H9 (cell line): ENCODE measurements at regions not wholly inside any gene's neighbourhood (a gene's known extent, or its start where the extent isn't known, plus 50 kb on each side); places are given as distances from the start of the nearest gene placed in this dataset.

Source experiments
- DNase-seq: peaks from one replicate; pipeline ENCODE4 v3.0.0-alpha.2; 2017
- H2AFZ ChIP-seq: one replicate; pipeline ENCODE4 v1.6.1; 2013; ENCODE audit warnings: mild to moderate bottlenecking, low read length, control low read depth, moderate library complexity
- H2AK5ac ChIP-seq: 2 replicates; pipeline ENCODE4 v1.6.1; 2013; ENCODE audit warnings: low read length, control low read depth, mixed read lengths; ENCODE audit not compliant: insufficient read length
- H2BK120ac ChIP-seq: one replicate; pipeline ENCODE4 v1.6.1; 2013; ENCODE audit warnings: low read depth, mild to moderate bottlenecking, low read length, control low read depth, inconsistent platforms; ENCODE audit not compliant: poor library complexity, severe bottlenecking
- H2BK12ac ChIP-seq: 2 replicates; pipeline ENCODE4 v1.6.1; 2013; ENCODE audit warnings: low read length, control low read depth, mixed read lengths, low read depth; ENCODE audit not compliant: insufficient read length
- H2BK15ac ChIP-seq: 2 replicates; pipeline ENCODE4 v1.6.1; 2013; ENCODE audit warnings: low read depth, low read length, control low read depth
- H2BK20ac ChIP-seq: one replicate; pipeline ENCODE4 v1.6.1; 2013; ENCODE audit warnings: low read depth, mild to moderate bottlenecking, low read length, control low read depth, inconsistent platforms; ENCODE audit not compliant: poor library complexity, severe bottlenecking
- H2BK5ac ChIP-seq: 2 replicates; pipeline ENCODE4 v1.6.1; 2013; ENCODE audit warnings: low read length, control low read depth, mixed read lengths; ENCODE audit not compliant: insufficient read length
- H3K14ac ChIP-seq: 2 replicates; pipeline ENCODE4 v1.6.1; 2013; ENCODE audit warnings: low read length, control low read depth; ENCODE audit not compliant: insufficient read depth
- H3K18ac ChIP-seq: 2 replicates; pipeline ENCODE4 v1.6.1; 2013; ENCODE audit warnings: low read depth, mild to moderate bottlenecking, mixed read lengths, low read length, control low read depth; ENCODE audit not compliant: insufficient read length
- H3K23ac ChIP-seq: 2 replicates; pipeline ENCODE4 v1.6.1; 2013; ENCODE audit warnings: low read length, control low read depth, mixed read lengths, low read depth; ENCODE audit not compliant: insufficient read length
- H3K23me2 ChIP-seq: 2 replicates; pipeline ENCODE4 v1.6.1; 2013; ENCODE audit warnings: low read depth, mild to moderate bottlenecking, mixed read lengths, low read length, control low read depth; ENCODE audit not compliant: insufficient read length, poor library complexity, severe bottlenecking
- H3K27ac ChIP-seq: 2 replicates; pipeline ENCODE4 v1.5.1; 2013; ENCODE audit warnings: low read length, control low read depth, mixed read lengths, low read depth; ENCODE audit not compliant: insufficient read length
- H3K27me3 ChIP-seq: 2 replicates; pipeline ENCODE4 v1.6.1; 2013; ENCODE audit warnings: low read length, control low read depth, inconsistent platforms; ENCODE audit not compliant: insufficient read depth
- H3K4ac ChIP-seq: 2 replicates; pipeline ENCODE4 v1.6.1; 2013; ENCODE audit warnings: low read depth, mild to moderate bottlenecking, control low read depth, inconsistent platforms, low read length, moderate library complexity
- H3K4me1 ChIP-seq: 2 replicates; pipeline ENCODE4 v1.6.1; 2013; ENCODE audit warnings: low read length, control low read depth, inconsistent platforms; ENCODE audit not compliant: insufficient read depth
- H3K4me2 ChIP-seq: 2 replicates; pipeline ENCODE4 v1.6.1; 2013; ENCODE audit warnings: low read length, control low read depth, mixed read lengths; ENCODE audit not compliant: insufficient read length, insufficient read depth
- H3K56ac ChIP-seq: 2 replicates; pipeline ENCODE4 v1.6.1; 2013; ENCODE audit warnings: low read depth, mild to moderate bottlenecking, mixed read lengths, low read length, control low read depth; ENCODE audit not compliant: insufficient read length
- H3K79me1 ChIP-seq: 2 replicates; pipeline ENCODE4 v1.6.1; 2013; ENCODE audit warnings: low read depth, mild to moderate bottlenecking, moderate library complexity, low read length, control low read depth, inconsistent platforms; ENCODE audit not compliant: insufficient read depth, poor library complexity, severe bottlenecking
- H3K79me2 ChIP-seq: 2 replicates; pipeline ENCODE4 v1.6.1; 2013; ENCODE audit warnings: low read length, control low read depth, inconsistent platforms; ENCODE audit not compliant: insufficient read depth
- H3K9ac ChIP-seq: 2 replicates; pipeline ENCODE4 v1.6.1; 2013; ENCODE audit warnings: low read length, control low read depth, mixed read lengths; ENCODE audit not compliant: insufficient read length; ENCODE audit errors: extremely low read depth
- H3K9me3 ChIP-seq: one replicate; pipeline ENCODE4 v1.6.1; 2013; ENCODE audit warnings: low read depth, low read length, inconsistent platforms; ENCODE audit not compliant: control insufficient read depth
- H3T11ph ChIP-seq: one replicate; pipeline ENCODE4 v1.6.1; 2013; ENCODE audit warnings: mild to moderate bottlenecking, low read length, control low read depth, inconsistent platforms
- H4K20me1 ChIP-seq: one replicate; pipeline ENCODE4 v1.6.1; 2013; ENCODE audit not compliant: control insufficient read depth, insufficient read length, insufficient read depth
- H4K5ac ChIP-seq: 2 replicates; pipeline ENCODE4 v1.6.1; 2013; ENCODE audit warnings: low read depth, mild to moderate bottlenecking, mixed read lengths, low read length, control low read depth; ENCODE audit not compliant: insufficient read length
- H4K8ac ChIP-seq: replicated peaks from 2 replicates; pipeline ENCODE4 v1.6.1; 2013; ENCODE audit warnings: low read length, control low read depth, mixed read lengths, low read depth; ENCODE audit not compliant: insufficient read length
- H4K91ac ChIP-seq: 2 replicates; pipeline ENCODE4 v1.6.1; 2013; ENCODE audit warnings: low read depth, mild to moderate bottlenecking, moderate library complexity, mixed read lengths, low read length, control low read depth; ENCODE audit not compliant: insufficient read length
- H3K27ac Mint-ChIP-seq, 3 experiments: 2 replicates in 2 of 3; 3 replicates in 1 of 3; pipeline ENCODE4 v1.8.0; 2020 to 2021; ENCODE audit warnings: mixed read lengths in 3 of 3, mild to moderate bottlenecking in 1 of 3, moderate library complexity in 1 of 3
- H3K27me3 Mint-ChIP-seq: 2 replicates; pipeline ENCODE4 v1.8.0; 2021; ENCODE audit warnings: low read depth, mild to moderate bottlenecking, moderate library complexity, mixed read lengths
- H3K36me3 Mint-ChIP-seq, 3 experiments: 2 replicates in 2 of 3; 3 replicates in 1 of 3; pipeline ENCODE4 v1.8.0; 2020 to 2021; ENCODE audit warnings: low read depth in 3 of 3, mixed read lengths in 3 of 3; ENCODE audit not compliant: insufficient read depth in 1 of 3
- H3K4me1 Mint-ChIP-seq, 2 experiments: 2 replicates each; pipeline ENCODE4 v1.8.0; 2020; ENCODE audit warnings: mixed read lengths in 2 of 2
- H3K4me3 Mint-ChIP-seq, 2 experiments: 2 replicates in 1 of 2; 3 replicates in 1 of 2; pipeline ENCODE4 v1.8.0; 2020 to 2021; ENCODE audit warnings: mild to moderate bottlenecking in 2 of 2, mixed read lengths in 2 of 2, moderate library complexity in 1 of 2
- H3K9me3 Mint-ChIP-seq, 2 experiments: 2 replicates in 1 of 2; 3 replicates in 1 of 2; pipeline ENCODE4 v1.8.0; 2020; ENCODE audit warnings: mild to moderate bottlenecking in 2 of 2, mixed read lengths in 2 of 2, moderate library complexity in 1 of 2
- CTCF ChIP-seq: fragments of 200-600 bp; sonication (generic); conservative IDR thresholded peaks from 3 replicates; pipeline ENCODE4 v1.8.0; 2021; ENCODE audit warnings: antibody characterized with exemption, mild to moderate bottlenecking
- WGBS: extraction: QIAGEN DNeasy Blood & Tissue Kit; methylation state at CpG from one replicate; pipeline ENCODE4 v1.1.7; 2013; ENCODE audit warnings: missing lambda C conversion rate, low lambda C conversion rate, mixed read lengths; ENCODE audit not compliant: insufficient read length; ENCODE audit errors: extremely low coverage; 5-methylcytosine and 5-hydroxymethylcytosine counted together

- no peak overlapping the region for H3K27ac ChIP-seq
- no peak overlapping the region for H4K8ac ChIP-seq
- no peak overlapping the region for H2BK5ac ChIP-seq
- no peak overlapping the region for H3K18ac ChIP-seq
- H3T11ph ChIP-seq = no peak overlapping the region
- no peaks in the 10 kb centered on the region for H3K79me1 ChIP-seq
- H4K5ac ChIP-seq = no peak overlapping the region
- H2AK5ac ChIP-seq = no peak overlapping the region
- peaks cover 0 to 4% of the 10 kb centered on the region in 2 experiments; a peak in 2 of 5 replicates for H3K9me3 Mint-ChIP-seq
- no peak overlapping the region for H3K4me3 Mint-ChIP-seq
- DNase-seq = no peak
- H3K23ac ChIP-seq = no peak overlapping the region
- H3K23me2 ChIP-seq = no peaks in the 10 kb centered on the region
- no peaks in the 10 kb centered on the region for H3K4me1 ChIP-seq
- no peak overlapping the region for H2BK120ac ChIP-seq
- H3K56ac ChIP-seq = no peak overlapping the region
- H3K27me3 ChIP-seq = no peaks in the 10 kb centered on the region
- H2AFZ ChIP-seq = no peak overlapping the region
- no peaks in the 10 kb centered on the region for H3K79me2 ChIP-seq
- no peaks in the 10 kb centered on the region for H3K9me3 ChIP-seq
- TF ChIP-seq CTCF = no peak
- H3K36me3 Mint-ChIP-seq = no peaks in the 10 kb centered on the region
- no peak overlapping the region for H3K9ac ChIP-seq
- no CpG with 5 or more reads among the region's 6 CpGs for WGBS
- no peaks in the 10 kb centered on the region for H4K20me1 ChIP-seq
- H3K4ac ChIP-seq = no peak overlapping the region
- no peak overlapping the region for H2BK12ac ChIP-seq
- H3K27me3 Mint-ChIP-seq = no peaks in the 10 kb centered on the region
- H4K91ac ChIP-seq = no peak overlapping the region
- H2BK20ac ChIP-seq = no peak overlapping the region
- no peak overlapping the region for H3K4me2 ChIP-seq
- H3K4me1 Mint-ChIP-seq = no peaks in the 10 kb centered on the region
- H3K14ac ChIP-seq = no peak overlapping the region
- H2BK15ac ChIP-seq = no peak overlapping the region
- H3K27ac Mint-ChIP-seq = no peak overlapping the region
Observed at GRCh38 chr18:72152935-72153334, 391.2 kb downstream of the CBLN2 start.
